Naive B cell (primary cell): ENCODE measurements at regions not wholly inside any gene's neighbourhood (a gene's known extent, or its start where the extent isn't known, plus 50 kb on each side); places are given as distances from the start of the nearest gene placed in this dataset.

Source experiments
- ATAC-seq, 2 donors: fragments of 150-1000 bp; cut with Tn5 transposase; 2 replicates each; pipeline ENCODE4 v1.10.0; 2021; ENCODE audit warnings: low read depth in 2 of 2, mild to moderate bottlenecking in 2 of 2, moderate library complexity in 2 of 2
- DNase-seq: peaks from one replicate; pipeline ENCODE4 v3.0.0; 2022
- H3K27ac Mint-ChIP-seq, 6 donors: one replicate each; pipeline ENCODE4 v1.8.0; 2020 to 2022; ENCODE audit warnings: mild to moderate bottlenecking in 6 of 6, mixed read lengths in 6 of 6, moderate library complexity in 5 of 6, inconsistent platforms in 2 of 6
- H3K27me3 Mint-ChIP-seq, 3 donors: one replicate each; pipeline ENCODE4 v1.8.0; 2021 to 2022; ENCODE audit warnings: mixed read lengths in 3 of 3, mild to moderate bottlenecking in 1 of 3
- H3K36me3 Mint-ChIP-seq, 2 donors: one replicate each; pipeline ENCODE4 v1.8.0; 2020 to 2022; ENCODE audit warnings: mixed read lengths in 2 of 2, inconsistent platforms in 1 of 2, mild to moderate bottlenecking in 1 of 2
- H3K4me1 Mint-ChIP-seq, 3 donors: one replicate each; pipeline ENCODE4 v1.8.0; 2020 to 2022; ENCODE audit warnings: mixed read lengths in 3 of 3, inconsistent platforms in 1 of 3, mild to moderate bottlenecking in 1 of 3, moderate library complexity in 1 of 3
- H3K4me3 Mint-ChIP-seq, 8 donors: one replicate each; pipeline ENCODE4 v1.8.0; 2020 to 2022; ENCODE audit warnings: mild to moderate bottlenecking in 8 of 8, mixed read lengths in 8 of 8, moderate library complexity in 8 of 8, inconsistent platforms in 2 of 8
- H3K9me3 Mint-ChIP-seq, 7 donors: one replicate each; pipeline ENCODE4 v1.8.0; 2020 to 2022; ENCODE audit warnings: mixed read lengths in 7 of 7, mild to moderate bottlenecking in 5 of 7, inconsistent platforms in 2 of 7, moderate library complexity in 1 of 7

GRCh38 chr3:61311044-61311443 lies 59.8 kb upstream of the FHIT start:
- Mint-ChIP-seq H3K27me3 (peaks cover 6 to 24% (median 22%) of the 10 kb centered on the region in 3 donors), H3K27ac (no peak overlapping the region)

GRCh38 chr3:61315871-61316270 lies 64.6 kb upstream of the FHIT start:
- no peak for DNase-seq
- Mint-ChIP-seq H3K27ac (no peak overlapping the region), H3K4me3 (no peak overlapping the region), H3K27me3 (peaks cover 21 to 31% (median 28%) of the 10 kb centered on the region in 3 donors), H3K4me1 (no peaks in the 10 kb centered on the region), H3K36me3 (no peaks in the 10 kb centered on the region), H3K9me3 (no peaks in the 10 kb centered on the region)
- ATAC-seq: no peak

More at GRCh38 chr3:61311044-61311443, 59.8 kb upstream of the FHIT start:
- Mint-ChIP-seq H3K4me3 (no peak overlapping the region), H3K36me3 (no peaks in the 10 kb centered on the region), H3K9me3 (peaks cover 0 to 4% (median 0%) of the 10 kb centered on the region in 7 donors), H3K4me1 (no peaks in the 10 kb centered on the region)
- ATAC-seq: no peak
- no peak for DNase-seq

- Mint-ChIP-seq H3K4me1 (no peaks in the 10 kb centered on the region), H3K36me3 (no peaks in the 10 kb centered on the region), H3K4me3 (no peak overlapping the region), H3K27ac (no peak overlapping the region), H3K27me3 (peaks cover 0 to 9% (median 0%) of the 10 kb centered on the region in 3 donors), H3K9me3 (no peaks in the 10 kb centered on the region)
- DNase-seq (no peak), ATAC-seq (no peak)
Measured at GRCh38 chr3:61323094-61323493, 71.8 kb upstream of the FHIT start.

- H3K9me3 Mint-ChIP-seq: peaks cover 0 to 11% (median 0%) of the 10 kb centered on the region in 7 donors
- peaks cover 0 to 31% (median 15%) of the 10 kb centered on the region in 3 donors for H3K27me3 Mint-ChIP-seq
- ATAC-seq: no peak
- H3K36me3 Mint-ChIP-seq: no peaks in the 10 kb centered on the region
- no peak for DNase-seq
- no peaks in the 10 kb centered on the region for H3K4me1 Mint-ChIP-seq
- H3K27ac Mint-ChIP-seq: no peak overlapping the region
- no peak overlapping the region for H3K4me3 Mint-ChIP-seq
Measured at GRCh38 chr3:61331929-61332552, 80.8 kb upstream of the FHIT start.

DNA sequence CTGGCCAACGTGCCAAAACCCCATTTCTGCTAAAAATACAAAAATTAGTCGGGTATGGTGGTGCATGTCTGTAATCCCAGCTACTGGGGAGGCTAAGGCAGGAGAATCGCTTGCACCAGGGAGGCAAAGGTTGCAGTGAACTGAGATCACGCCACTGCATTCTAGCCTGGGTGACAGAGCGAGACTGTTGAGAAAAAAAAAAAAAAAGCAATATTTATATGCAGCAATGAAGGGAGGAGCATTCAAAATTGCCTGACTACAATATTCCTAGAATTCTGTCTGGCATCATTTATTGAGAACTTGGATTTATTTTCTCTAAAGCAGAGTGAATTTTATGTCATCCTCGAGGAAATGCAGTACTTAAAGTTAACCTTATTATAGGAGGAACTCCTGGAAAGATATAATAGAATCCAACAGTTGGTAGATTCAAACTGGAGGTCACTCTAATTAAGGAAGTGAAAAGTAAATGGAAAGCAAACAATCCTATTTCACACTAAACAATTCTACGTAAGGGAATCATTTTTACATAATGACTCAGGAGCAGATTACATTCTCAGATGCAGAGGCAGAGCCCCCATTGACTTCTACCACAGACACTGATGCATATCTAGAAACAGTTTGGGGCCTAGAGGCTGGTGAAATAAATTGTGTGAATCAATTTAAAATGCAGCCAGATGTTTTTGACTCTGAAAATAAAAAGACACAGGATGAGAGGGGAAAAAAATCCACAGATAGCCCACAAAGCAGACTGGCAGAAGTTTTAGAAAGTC lies 82.1 kb upstream of the FHIT start:
- DNase-seq (no peak), ATAC-seq (no peak)
- Mint-ChIP-seq H3K27me3 (peaks cover 0 to 31% (median 15%) of the 10 kb centered on the region in 3 donors), H3K4me1 (no peaks in the 10 kb centered on the region), H3K36me3 (no peaks in the 10 kb centered on the region), H3K27ac (no peak overlapping the region), H3K4me3 (no peak overlapping the region), H3K9me3 (peaks cover 0 to 11% (median 0%) of the 10 kb centered on the region in 7 donors)

- H3K4me1 Mint-ChIP-seq: no peaks in the 10 kb centered on the region
Measured at GRCh38 chr3:61334783-61335182, 83.5 kb upstream of the FHIT start.

GRCh38 chr3:61340931-61341461 lies 89.7 kb upstream of the FHIT start:
- Mint-ChIP-seq H3K9me3 (no peaks in the 10 kb centered on the region), H3K27ac (no peak overlapping the region), H3K4me1 (no peaks in the 10 kb centered on the region), H3K4me3 (no peak overlapping the region), H3K27me3 (peaks cover 0 to 4% (median 0%) of the 10 kb centered on the region in 3 donors), H3K36me3 (no peaks in the 10 kb centered on the region)
- DNase-seq (no peak), ATAC-seq (no peak)

More at GRCh38 chr3:61334783-61335182, 83.5 kb upstream of the FHIT start:
- no peaks in the 10 kb centered on the region for H3K36me3 Mint-ChIP-seq
- H3K27me3 Mint-ChIP-seq: peaks cover 0 to 31% (median 6%) of the 10 kb centered on the region in 3 donors
- DNase-seq (no peak), ATAC-seq (no peak)
- H3K27ac Mint-ChIP-seq: no peak overlapping the region
- peaks cover 0 to 10% (median 0%) of the 10 kb centered on the region in 7 donors for H3K9me3 Mint-ChIP-seq
- H3K4me3 Mint-ChIP-seq: no peak overlapping the region

GRCh38 chr3:61343543-61343942 lies 92.3 kb upstream of the FHIT start:
- DNase-seq (no peak), ATAC-seq (no peak)

GRCh38 chr3:61345020-61345419 lies 93.8 kb upstream of the FHIT start:
- H3K4me3 Mint-ChIP-seq: no peak overlapping the region
- H3K9me3 Mint-ChIP-seq: no peaks in the 10 kb centered on the region
- no peak overlapping the region for H3K27ac Mint-ChIP-seq
- no peak for ATAC-seq
- peaks cover 0 to 4% (median 0%) of the 10 kb centered on the region in 3 donors for H3K27me3 Mint-ChIP-seq
- no peaks in the 10 kb centered on the region for H3K36me3 Mint-ChIP-seq
- no peak for DNase-seq
- H3K4me1 Mint-ChIP-seq: no peaks in the 10 kb centered on the region

More at GRCh38 chr3:61343543-61343942, 92.3 kb upstream of the FHIT start:
- H3K36me3 Mint-ChIP-seq: no peaks in the 10 kb centered on the region
- no peak overlapping the region for H3K4me3 Mint-ChIP-seq
- peaks cover 0 to 4% (median 0%) of the 10 kb centered on the region in 3 donors for H3K27me3 Mint-ChIP-seq
- no peak overlapping the region for H3K27ac Mint-ChIP-seq
- H3K9me3 Mint-ChIP-seq: no peaks in the 10 kb centered on the region
- no peaks in the 10 kb centered on the region for H3K4me1 Mint-ChIP-seq

DNA sequence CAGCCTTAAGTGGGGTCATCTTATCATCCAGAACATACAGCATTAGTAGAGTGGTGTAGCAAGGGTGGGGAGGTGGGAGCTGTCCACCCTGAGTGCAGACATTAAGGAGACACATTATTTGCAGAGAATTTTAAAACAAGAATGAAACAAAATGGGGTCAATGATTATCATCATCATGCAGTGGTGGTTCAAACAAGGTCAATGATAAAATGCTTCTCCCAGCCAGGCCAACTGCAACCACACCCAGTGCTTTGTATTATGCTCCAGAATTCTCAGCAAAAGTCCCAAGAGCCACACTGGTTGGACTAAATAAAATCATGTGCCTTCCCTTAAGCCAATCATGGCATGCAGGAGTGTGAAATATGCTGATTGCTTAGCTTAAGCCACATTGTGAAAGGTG lies 96.7 kb upstream of the FHIT start:
- ATAC-seq: no peak

GRCh38 chr3:61349717-61350116 lies 98.5 kb upstream of the FHIT start:
- no peak overlapping the region for H3K4me3 Mint-ChIP-seq
- H3K27me3 Mint-ChIP-seq: peaks cover 0 to 5% (median 0%) of the 10 kb centered on the region in 3 donors
- no peaks in the 10 kb centered on the region for H3K9me3 Mint-ChIP-seq
- peaks cover 2 to 3% (median 3%) of the 10 kb centered on the region in 3 donors for H3K4me1 Mint-ChIP-seq
- H3K36me3 Mint-ChIP-seq: no peaks in the 10 kb centered on the region
- DNase-seq (no peak), ATAC-seq (no peak)
- peak overlapping the region in 1 of 6 donors; percentile 2 for H3K27ac Mint-ChIP-seq

More for the DNA sequence above, 96.7 kb upstream of the FHIT start:
- H3K9me3 Mint-ChIP-seq: no peaks in the 10 kb centered on the region
- no peak overlapping the region for H3K27ac Mint-ChIP-seq
- H3K27me3 Mint-ChIP-seq: peaks cover 0 to 4% (median 0%) of the 10 kb centered on the region in 3 donors
- no peaks in the 10 kb centered on the region for H3K36me3 Mint-ChIP-seq
- no peak overlapping the region for H3K4me3 Mint-ChIP-seq
- no peaks in the 10 kb centered on the region for H3K4me1 Mint-ChIP-seq
- DNase-seq: no peak

GRCh38 chr3:61350782-61351309 lies 99.6 kb upstream of the FHIT start:
- Mint-ChIP-seq H3K4me1 (peaks cover 4 to 6% (median 6%) of the 10 kb centered on the region in 3 donors), H3K27ac (no peak overlapping the region)
- ATAC-seq: no peak

DNA sequence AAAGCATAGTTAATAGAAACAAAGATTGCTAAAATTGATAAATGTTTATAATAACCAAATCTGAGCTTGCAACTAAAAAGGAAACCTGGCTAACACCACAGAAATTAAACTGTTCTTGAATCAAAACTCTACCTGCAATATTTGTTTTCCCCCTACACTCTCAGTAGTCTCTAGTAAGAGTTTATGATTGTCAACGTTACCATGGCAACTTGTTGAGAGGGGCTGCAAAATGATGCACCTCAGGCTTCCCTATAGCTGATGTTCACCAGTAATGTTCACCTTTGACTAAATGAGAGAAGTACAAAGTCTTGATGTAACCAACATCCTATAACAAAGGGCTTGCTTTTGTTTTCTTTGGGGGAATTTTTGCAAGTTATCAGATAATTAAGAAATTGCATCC lies 101.1 kb upstream of the FHIT start:
- DNase-seq: no peak
- ATAC-seq: no peak
- Mint-ChIP-seq H3K9me3 (no peaks in the 10 kb centered on the region), H3K4me3 (no peak overlapping the region), H3K4me1 (peaks cover 4 to 6% (median 6%) of the 10 kb centered on the region in 3 donors), H3K36me3 (no peaks in the 10 kb centered on the region), H3K27me3 (peaks cover 0 to 8% (median 4%) of the 10 kb centered on the region in 3 donors), H3K27ac (no peak overlapping the region)

More at GRCh38 chr3:61350782-61351309, 99.6 kb upstream of the FHIT start:
- Mint-ChIP-seq H3K36me3 (no peaks in the 10 kb centered on the region), H3K9me3 (no peaks in the 10 kb centered on the region), H3K27me3 (peaks cover 0 to 6% (median 4%) of the 10 kb centered on the region in 3 donors), H3K4me3 (no peak overlapping the region)
- no peak for DNase-seq
